ENCODE measurements at regions not wholly inside any gene's neighbourhood (a gene's known extent, or its start where the extent isn't known, plus 50 kb on each side); places are given as distances from the start of the nearest gene placed in this dataset.
"Not testable (repeated sequence)": the region's sequence is repeated elsewhere in the genome, so short reads cannot be mapped to it uniquely, and the experiment has no call there.

GRCh38 chr4:112060212-112060611, 85.0 kb upstream of the FAM241A start:
- no peak for DNase-seq

GRCh38 chr4:112061207-112061817, 83.9 kb upstream of the FAM241A start:
- DNase-seq = no peak

DNA sequence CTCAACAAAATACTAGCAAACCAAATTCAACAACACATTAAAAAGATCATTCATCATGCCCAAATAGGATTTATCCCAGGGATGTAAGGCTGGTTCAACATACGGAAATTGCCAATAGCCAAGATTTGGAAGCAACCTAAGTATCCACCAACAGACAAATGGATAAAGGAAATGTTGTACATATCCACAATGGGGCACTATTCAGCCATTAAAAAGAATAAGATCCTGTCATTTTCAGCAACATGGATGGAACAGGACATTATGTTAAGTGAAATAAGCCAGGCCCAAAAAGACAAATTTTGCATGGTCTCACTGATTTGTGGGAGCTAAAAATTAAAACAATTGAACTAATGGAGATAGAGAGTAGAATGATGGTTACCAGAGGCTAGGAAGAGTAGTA, 82.0 kb upstream of the FAM241A start:
- no peak for DNase-seq

DNA sequence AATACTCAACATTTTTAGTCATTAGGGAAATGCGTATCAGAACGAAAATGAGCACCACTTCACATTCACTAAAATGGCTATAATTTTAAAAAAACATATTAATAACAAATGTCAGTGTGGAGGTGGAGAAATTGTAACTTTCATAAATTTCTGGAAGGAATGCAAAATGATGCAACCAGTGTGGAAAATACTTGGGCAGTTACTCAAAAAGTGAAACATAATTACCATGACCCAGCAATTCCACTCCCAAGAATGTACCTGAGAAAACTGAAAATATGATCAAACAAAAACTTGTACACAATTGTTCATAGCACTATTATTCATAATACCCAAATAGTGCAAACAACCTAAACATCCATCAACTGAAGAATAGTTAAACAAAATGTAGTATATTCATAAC, 76.1 kb upstream of the FAM241A start:
- no peak for DNase-seq

GRCh38 chr4:112073181-112073580, 72.1 kb upstream of the FAM241A start:
- DNase-seq = no peak

GRCh38 chr4:112075129-112075753, 70.0 kb upstream of the FAM241A start:
- DNase-seq = no peak

DNA sequence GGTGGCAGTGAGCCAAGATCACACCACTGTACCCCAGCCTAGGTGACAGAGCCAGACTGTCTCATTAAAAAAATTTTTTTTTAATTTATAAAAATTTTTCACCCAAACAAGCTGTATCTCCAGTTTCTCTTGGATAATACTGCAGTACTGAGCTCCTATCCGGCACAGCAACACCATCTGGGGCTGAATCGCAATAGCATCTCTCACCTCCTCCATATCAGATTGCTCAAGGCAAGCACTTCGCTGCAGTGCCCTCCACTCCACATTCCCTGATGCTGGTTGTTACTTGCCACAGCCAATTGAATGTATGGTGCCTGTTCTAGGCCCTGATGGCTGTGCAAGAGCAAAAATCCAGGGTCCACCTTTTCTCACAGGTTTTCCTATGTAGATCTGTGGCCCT, 69.3 kb upstream of the FAM241A start:
- no peak for DNase-seq

- no peak for DNase-seq
Measured at GRCh38 chr4:112076919-112077608, 68.2 kb upstream of the FAM241A start.

DNA sequence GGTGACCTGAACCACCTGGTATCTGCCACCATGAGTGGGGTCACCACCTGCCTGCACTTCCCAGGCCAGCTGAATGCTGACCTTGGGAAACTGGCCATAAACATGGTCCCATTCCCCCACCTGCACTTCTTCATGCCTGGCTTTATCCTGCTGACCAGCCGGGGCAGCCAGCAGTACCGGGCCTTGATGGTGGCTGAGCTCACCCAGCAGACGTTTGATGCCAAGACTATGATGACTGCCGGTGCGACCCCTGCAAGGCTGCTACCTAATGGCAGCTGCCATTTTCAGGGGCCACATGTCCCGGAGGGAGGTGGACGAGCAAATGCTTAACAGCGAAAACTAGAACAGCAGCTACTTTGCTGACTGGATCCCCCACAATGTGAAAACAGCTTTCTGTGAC, 67.5 kb upstream of the FAM241A start:
- DNase-seq = no peak

GRCh38 chr4:112082954-112083586, 62.2 kb upstream of the FAM241A start:
- DNase-seq = no peak

GRCh38 chr4:112083587-112084347, 61.5 kb upstream of the FAM241A start:
- DNase-seq = no peak

DNA sequence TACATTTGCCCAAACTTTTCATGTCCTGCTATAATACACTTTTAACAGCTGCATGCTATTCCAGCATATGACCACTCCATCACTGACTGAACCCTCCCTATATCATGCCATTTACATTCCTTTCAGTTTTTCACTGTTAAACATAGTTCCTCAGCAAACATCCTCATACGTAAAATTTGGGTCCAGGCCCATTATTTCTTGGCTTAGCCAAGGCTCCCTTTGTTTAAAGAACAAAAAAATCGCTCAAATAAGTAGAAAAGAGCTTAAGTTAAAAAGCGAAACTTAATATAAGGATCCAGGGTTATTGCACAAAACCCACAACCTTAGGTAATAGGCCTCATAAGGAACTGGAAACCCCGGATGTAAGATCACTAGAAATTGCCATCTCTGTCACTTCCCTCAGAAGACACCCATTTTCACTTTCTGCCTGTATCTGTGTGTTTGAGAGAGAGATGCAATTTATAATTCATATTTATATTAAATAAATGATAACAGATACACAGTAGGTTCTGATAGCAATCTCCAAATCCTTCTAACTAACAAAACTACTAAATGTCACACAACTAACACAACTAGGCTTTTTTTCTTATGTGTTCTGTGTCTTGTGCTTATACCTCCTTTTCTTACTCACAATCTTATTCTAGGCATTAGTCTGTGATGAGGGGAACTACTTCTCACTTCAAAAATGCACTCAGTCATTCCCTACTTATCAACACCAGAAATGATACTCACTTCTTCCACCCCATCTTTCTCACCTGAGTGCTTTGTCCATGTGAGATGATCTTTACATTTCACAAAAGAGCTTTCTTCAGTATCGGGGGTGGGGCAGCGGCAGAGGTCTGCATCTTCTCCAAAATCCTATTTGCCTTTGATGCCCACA, 59.9 kb upstream of the FAM241A start:
- no peak for DNase-seq

DNA sequence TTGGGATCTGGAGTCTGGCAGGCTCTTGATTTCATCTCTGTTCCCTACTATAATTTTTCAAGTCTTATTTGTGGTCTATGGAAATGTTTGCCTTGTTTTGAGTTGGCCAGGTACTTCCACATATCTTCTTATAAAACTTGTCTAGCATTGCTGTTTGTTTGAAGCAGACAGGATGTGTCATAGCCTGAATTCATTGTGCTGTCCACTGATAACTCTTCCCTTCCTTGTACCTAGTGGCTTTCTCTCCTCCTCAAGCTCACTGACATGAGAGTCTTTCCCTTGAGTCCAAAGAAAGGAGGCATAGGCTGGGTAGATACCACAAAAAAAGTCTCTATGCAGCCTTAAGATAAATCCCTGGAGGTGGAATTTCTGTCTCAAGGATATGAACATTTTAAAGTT, 59.2 kb upstream of the FAM241A start:
- no peak for DNase-seq

DNA sequence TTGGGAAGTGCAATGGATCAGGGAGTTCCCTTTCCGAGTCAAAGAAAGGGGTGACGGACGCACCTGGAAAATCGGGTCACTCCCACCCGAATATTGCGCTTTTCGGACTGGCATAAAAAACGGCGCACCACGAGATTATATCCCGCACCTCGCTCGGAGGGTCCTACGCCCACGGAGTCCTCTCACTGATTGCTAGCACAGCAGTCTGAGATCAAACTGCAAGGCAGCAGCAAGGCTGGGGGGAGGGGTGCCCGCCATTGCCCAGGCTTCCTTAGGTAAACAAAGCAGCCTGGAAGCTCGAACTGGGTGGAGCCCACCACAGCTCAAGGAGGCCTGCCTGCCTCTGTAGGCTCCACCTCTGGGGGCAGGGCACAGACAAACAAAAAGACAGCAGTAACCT, 58.6 kb upstream of the FAM241A start:
- not testable (repeated sequence) for DNase-seq

- not testable (repeated sequence) for DNase-seq
Measured at GRCh38 chr4:112092330-112092729, 52.9 kb upstream of the FAM241A start.

GRCh38 chr4:112093636-112094202, 51.5 kb upstream of the FAM241A start:
- DNase-seq = no peak

- no peak for DNase-seq
Measured at GRCh38 chr4:112094330-112094729, 50.9 kb upstream of the FAM241A start.

Measured in NCI-H2081 treated with DMSO at 0.1 percent for 48 hours (cell line).